Pulmonary artery endothelial cell (primary cell): ENCODE measurements at regions not wholly inside any gene's neighbourhood (a gene's known extent, or its start where the extent isn't known, plus 50 kb on each side); places are given as distances from the start of the nearest gene placed in this dataset.
"Not testable (repeated sequence)": the region's sequence is repeated elsewhere in the genome, so short reads cannot be mapped to it uniquely, and the experiment has no call there.

ENCODE experiments used
- DNase-seq: peaks from one replicate; pipeline ENCODE4 v3.0.0-alpha.2; 2011; ENCODE audit warnings: low read depth, low spot score

GRCh38 chr14:105947599-105947998, 421.2 kb downstream of the TMEM121 start:
- DNase-seq = no peak

GRCh38 chr14:105948955-105949354, 422.6 kb downstream of the TMEM121 start:
- DNase-seq = not testable (repeated sequence)

GRCh38 chr14:105950364-105950892, 424.0 kb downstream of the TMEM121 start:
- not testable (repeated sequence) for DNase-seq

GRCh38 chr14:105951399-105951798, 425.0 kb downstream of the TMEM121 start:
- no peak for DNase-seq

- DNase-seq = no peak
These were observed 425.8 kb downstream of the TMEM121 start for GRCh38 chr14:105952222-105952621.

GRCh38 chr14:105952826-105953225, 426.4 kb downstream of the TMEM121 start:
- DNase-seq = no peak

GRCh38 chr14:105961625-105962024, 435.2 kb downstream of the TMEM121 start:
- DNase-seq = not testable (repeated sequence)

- DNase-seq = no peak
These were observed 436.1 kb downstream of the TMEM121 start for GRCh38 chr14:105962532-105962931.

- no peak for DNase-seq
These were observed 441.9 kb downstream of the TMEM121 start for GRCh38 chr14:105968291-105968690.

GRCh38 chr14:105969026-105969425, 442.6 kb downstream of the TMEM121 start:
- DNase-seq = not testable (repeated sequence)

GRCh38 chr14:105970821-105971220, 444.4 kb downstream of the TMEM121 start:
- DNase-seq = not testable (repeated sequence)

- DNase-seq = no peak
These were observed 445.5 kb downstream of the TMEM121 start for GRCh38 chr14:105971593-105972500.

- no peak for DNase-seq
These were observed 448.5 kb downstream of the TMEM121 start for GRCh38 chr14:105974902-105975301.

GRCh38 chr14:105978618-105979295, 452.4 kb downstream of the TMEM121 start:
- no peak for DNase-seq

GRCh38 chr14:105979446-105979845, 453.1 kb downstream of the TMEM121 start:
- DNase-seq = no peak

GRCh38 chr14:105980224-105980623, 453.8 kb downstream of the TMEM121 start:
- DNase-seq = no peak

- DNase-seq = not testable (repeated sequence)
These were observed 455.3 kb downstream of the TMEM121 start for GRCh38 chr14:105981517-105982302.

- DNase-seq = no peak
These were observed 456.3 kb downstream of the TMEM121 start for GRCh38 chr14:105982664-105983063.

- no peak for DNase-seq
These were observed 460.5 kb downstream of the TMEM121 start for GRCh38 chr14:105986894-105987284.

GRCh38 chr14:105987563-105987962, 461.2 kb downstream of the TMEM121 start:
- DNase-seq = no peak

- no peak for DNase-seq
These were observed 463.4 kb downstream of the TMEM121 start for GRCh38 chr14:105989566-105990302.
